ENCODE measurements at regions not wholly inside any gene's neighbourhood (a gene's known extent, or its start where the extent isn't known, plus 50 kb on each side); places are given as distances from the start of the nearest gene placed in this dataset.

- no peaks in the 10 kb centered on the region for H3K4me1 ChIP-seq
- H3K27me3 ChIP-seq = no peaks in the 10 kb centered on the region
- no peak overlapping the region for H3K4me3 ChIP-seq
- no peak for DNase-seq
- H3K27ac ChIP-seq = no peak overlapping the region
- TF ChIP-seq POLR2A (IDR thresholded peaks at IDR 0.05) (no peak), CTCF (IDR thresholded peaks at IDR 0.05) (no peak)
- no peaks in the 10 kb centered on the region for H3K36me3 ChIP-seq
- no peaks in the 10 kb centered on the region for H3K9me3 ChIP-seq
Measured at GRCh38 chr14:53655080-53655785, 301.4 kb downstream of the BMP4 start.

GRCh38 chr14:53652068-53652467 lies 304.6 kb downstream of the BMP4 start:
- no peaks in the 10 kb centered on the region for H3K4me1 ChIP-seq
- H3K27ac ChIP-seq = no peak overlapping the region
- TF ChIP-seq CTCF (IDR thresholded peaks at IDR 0.05) (no peak), POLR2A (IDR thresholded peaks at IDR 0.05) (no peak)
- H3K36me3 ChIP-seq = no peaks in the 10 kb centered on the region
- H3K27me3 ChIP-seq = no peaks in the 10 kb centered on the region
- no peak for DNase-seq
- H3K9me3 ChIP-seq = no peaks in the 10 kb centered on the region
- H3K4me3 ChIP-seq = no peak overlapping the region

GRCh38 chr14:53651096-53651740 lies 305.4 kb downstream of the BMP4 start:
- H3K27ac ChIP-seq = no peak overlapping the region
- TF ChIP-seq POLR2A (IDR thresholded peaks at IDR 0.05) = no peak
- TF ChIP-seq CTCF (IDR thresholded peaks at IDR 0.05) = no peak
- H3K9me3 ChIP-seq = no peaks in the 10 kb centered on the region
- no peaks in the 10 kb centered on the region for H3K27me3 ChIP-seq
- H3K4me1 ChIP-seq = no peaks in the 10 kb centered on the region
- DNase-seq = no peak
- H3K4me3 ChIP-seq = no peak overlapping the region
- H3K36me3 ChIP-seq = no peaks in the 10 kb centered on the region

- no peak overlapping the region for H3K4me3 ChIP-seq
- DNase-seq = no peak
- H3K9me3 ChIP-seq = no peaks in the 10 kb centered on the region
- no peaks in the 10 kb centered on the region for H3K27me3 ChIP-seq
- no peaks in the 10 kb centered on the region for H3K36me3 ChIP-seq
- H3K4me1 ChIP-seq = no peaks in the 10 kb centered on the region
- TF ChIP-seq POLR2A (IDR thresholded peaks at IDR 0.05) = no peak
- TF ChIP-seq CTCF (IDR thresholded peaks at IDR 0.05) = no peak
- H3K27ac ChIP-seq = no peak overlapping the region
Measured at GRCh38 chr14:53646925-53647324, 309.7 kb downstream of the BMP4 start.

GRCh38 chr14:53640695-53641094 lies 315.9 kb downstream of the BMP4 start:
- no peaks in the 10 kb centered on the region for H3K4me1 ChIP-seq
- H3K27ac ChIP-seq = no peak overlapping the region
- H3K9me3 ChIP-seq = no peaks in the 10 kb centered on the region
- no peaks in the 10 kb centered on the region for H3K27me3 ChIP-seq
- H3K4me3 ChIP-seq = no peak overlapping the region
- no peaks in the 10 kb centered on the region for H3K36me3 ChIP-seq
- no peak for DNase-seq
- no peak for TF ChIP-seq POLR2A (IDR thresholded peaks at IDR 0.05)
- TF ChIP-seq CTCF (IDR thresholded peaks at IDR 0.05) = no peak
